A673 (cell line): ENCODE measurements at regions not wholly inside any gene's neighbourhood (a gene's known extent, or its start where the extent isn't known, plus 50 kb on each side); places are given as distances from the start of the nearest gene placed in this dataset.
"Not testable (repeated sequence)": the region's sequence is repeated elsewhere in the genome, so short reads cannot be mapped to it uniquely, and the experiment has no call there.

Experiments
- CTCF ChIP-seq: fragments of 300-800, 200-600 bp; sonication (generic); conservative IDR thresholded peaks from 2 replicates; pipeline ENCODE4 v1.5.1; 2017; ENCODE audit warnings: low read depth, mild to moderate bottlenecking, antibody characterized with exemption, low read length, moderate library complexity, mixed read lengths
- EZH2 ChIP-seq: fragments of 200-600 bp; sonication (generic); IDR thresholded peaks from 2 replicates; pipeline ENCODE4 v1.6.1; 2017; ENCODE audit warnings: borderline replicate concordance, low read depth, mild to moderate bottlenecking, mixed read lengths, antibody characterized with exemption, low read length; ENCODE audit not compliant: poor library complexity, severe bottlenecking

GRCh38 chr22:10699301-10700097 is 4828.5 kb upstream of the OR11H1 start:
- TF ChIP-seq CTCF, EZH2: not testable (repeated sequence)
